Stimulated activated memory B cell treated with anti-CD40 and anti-IgM and Interleukin-4, amounts not matched to agents 10 μg/mL and 1 μg/mL and 100 μg/mL, for 72 hours (primary cell): ENCODE measurements at regions not wholly inside any gene's neighbourhood (a gene's known extent, or its start where the extent isn't known, plus 50 kb on each side); places are given as distances from the start of the nearest gene placed in this dataset.
"Not testable (repeated sequence)": the region's sequence is repeated elsewhere in the genome, so short reads cannot be mapped to it uniquely, and the experiment has no call there.

ENCODE experiments used
- ATAC-seq: fragments of 150-1000 bp; cut with Tn5 transposase; 2 replicates; pipeline ENCODE4 v1.10.0; 2021
- H3K27ac Mint-ChIP-seq: one replicate; pipeline ENCODE4 v1.8.0; 2022; ENCODE audit warnings: mild to moderate bottlenecking, mixed read lengths
- H3K27me3 Mint-ChIP-seq: one replicate; pipeline ENCODE4 v1.8.0; 2022; ENCODE audit warnings: mixed read lengths
- H3K36me3 Mint-ChIP-seq: one replicate; pipeline ENCODE4 v1.8.0; 2022; ENCODE audit warnings: mixed read lengths
- H3K4me1 Mint-ChIP-seq: one replicate; pipeline ENCODE4 v1.8.0; 2022; ENCODE audit warnings: mixed read lengths
- H3K4me3 Mint-ChIP-seq: one replicate; pipeline ENCODE4 v1.8.0; 2022; ENCODE audit warnings: mild to moderate bottlenecking, moderate library complexity, mixed read lengths
- H3K9me3 Mint-ChIP-seq: one replicate; pipeline ENCODE4 v1.8.0; 2022; ENCODE audit warnings: mixed read lengths

GRCh38 chr12:113533842-113534375 is 62.2 kb upstream of the LHX5 start:
- ATAC-seq, result no peak
- no peak overlapping the region for H3K27ac Mint-ChIP-seq
- H3K27me3 Mint-ChIP-seq, result peaks cover 18% of the 10 kb centered on the region
- no peaks in the 10 kb centered on the region for H3K36me3 Mint-ChIP-seq
- H3K9me3 Mint-ChIP-seq, result peaks cover 12% of the 10 kb centered on the region
- no peak overlapping the region for H3K4me3 Mint-ChIP-seq
- no peaks in the 10 kb centered on the region for H3K4me1 Mint-ChIP-seq

DNA sequence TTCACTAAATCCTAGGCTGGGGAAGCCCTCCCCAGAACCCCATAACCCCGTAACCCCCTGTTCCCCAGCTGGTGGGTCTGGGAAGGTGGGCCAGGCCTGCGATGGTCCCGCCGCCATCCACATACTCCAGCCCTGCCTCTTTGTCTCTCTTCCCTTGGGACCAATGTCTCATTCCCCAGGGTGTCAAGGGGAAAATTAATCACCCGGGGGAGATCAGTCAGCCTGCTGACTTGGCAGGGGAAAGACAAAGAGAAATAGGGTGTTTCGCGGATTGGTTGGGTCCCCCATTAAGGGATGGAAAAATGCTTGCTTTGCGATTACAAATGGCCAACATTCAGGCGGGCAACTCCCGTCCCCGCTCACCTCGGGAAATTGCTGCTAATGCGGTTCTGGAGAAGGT is 60.6 kb upstream of the LHX5 start:
- H3K27me3 Mint-ChIP-seq, result peaks cover 29% of the 10 kb centered on the region
- H3K27ac Mint-ChIP-seq, result no peak overlapping the region
- H3K36me3 Mint-ChIP-seq, result no peaks in the 10 kb centered on the region
- no peak for ATAC-seq
- H3K4me3 Mint-ChIP-seq, result no peak overlapping the region
- peaks cover 2% of the 10 kb centered on the region for H3K9me3 Mint-ChIP-seq
- no peaks in the 10 kb centered on the region for H3K4me1 Mint-ChIP-seq

DNA sequence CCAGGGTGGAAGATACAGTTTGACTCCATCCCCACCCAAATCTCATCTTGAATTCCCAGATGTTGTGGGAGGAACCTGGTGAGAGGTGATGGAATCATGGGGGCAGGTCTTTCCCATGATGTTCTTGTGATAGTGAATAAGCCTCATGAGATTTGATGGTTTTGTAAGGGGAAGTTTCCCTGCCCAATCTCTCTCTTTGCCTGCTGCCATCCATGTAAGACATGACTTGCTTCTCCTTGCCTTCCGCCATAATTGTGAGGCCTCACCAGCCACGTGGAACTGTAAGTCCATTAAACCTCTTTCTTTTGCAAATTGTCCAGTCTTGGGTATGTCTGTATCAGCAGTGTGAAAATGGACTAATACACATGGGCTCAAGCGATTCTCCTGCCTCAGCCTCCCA is 59.4 kb upstream of the LHX5 start:
- not testable (repeated sequence) for H3K4me3 Mint-ChIP-seq, H3K4me1 Mint-ChIP-seq, H3K27ac Mint-ChIP-seq, H3K36me3 Mint-ChIP-seq, ATAC-seq, H3K9me3 Mint-ChIP-seq
- H3K27me3 Mint-ChIP-seq, result peaks cover 34% of the 10 kb centered on the region

- peaks cover 2% of the 10 kb centered on the region for H3K9me3 Mint-ChIP-seq
- no peaks in the 10 kb centered on the region for H3K36me3 Mint-ChIP-seq
- no peaks in the 10 kb centered on the region for H3K4me1 Mint-ChIP-seq
- H3K4me3 Mint-ChIP-seq, result no peak overlapping the region
- no peak for ATAC-seq
- H3K27ac Mint-ChIP-seq, result no peak overlapping the region
- H3K27me3 Mint-ChIP-seq, result peaks cover 47% of the 10 kb centered on the region
Measured at GRCh38 chr12:113528606-113529293, 57.1 kb upstream of the LHX5 start.

GRCh38 chr12:113525066-113525465 is 53.4 kb upstream of the LHX5 start:
- H3K27me3 Mint-ChIP-seq, result peaks cover 72% of the 10 kb centered on the region

DNA sequence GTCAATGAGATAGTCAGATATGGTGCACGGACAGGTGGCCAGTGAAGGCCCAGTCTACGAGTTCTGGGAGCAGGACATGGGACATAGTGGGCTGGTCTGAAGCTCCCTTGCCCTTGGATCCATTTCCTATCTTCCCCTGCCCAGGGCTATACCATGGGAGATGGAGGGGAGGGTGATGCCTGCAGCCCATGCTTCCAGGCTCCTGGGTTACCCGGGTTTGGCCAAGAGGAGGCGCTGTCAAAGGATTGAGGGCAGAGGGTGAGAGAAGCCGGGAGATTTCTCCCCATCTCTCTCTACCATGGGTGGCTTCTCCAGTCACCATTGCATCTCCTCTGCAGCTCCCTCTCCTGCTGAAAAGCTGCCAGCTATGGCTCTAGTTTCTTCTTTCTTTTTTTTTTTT is 52.8 kb upstream of the LHX5 start:
- H3K27me3 Mint-ChIP-seq, result peaks cover 78% of the 10 kb centered on the region
- no peak overlapping the region for H3K27ac Mint-ChIP-seq
- no peaks in the 10 kb centered on the region for H3K36me3 Mint-ChIP-seq
- H3K4me3 Mint-ChIP-seq, result no peak overlapping the region
- H3K4me1 Mint-ChIP-seq, result no peaks in the 10 kb centered on the region
- no peaks in the 10 kb centered on the region for H3K9me3 Mint-ChIP-seq
- ATAC-seq, result no peak

More at GRCh38 chr12:113525066-113525465, 53.4 kb upstream of the LHX5 start:
- no peak overlapping the region for H3K27ac Mint-ChIP-seq
- ATAC-seq, result no peak
- no peaks in the 10 kb centered on the region for H3K36me3 Mint-ChIP-seq
- no peaks in the 10 kb centered on the region for H3K9me3 Mint-ChIP-seq
- no peaks in the 10 kb centered on the region for H3K4me1 Mint-ChIP-seq
- H3K4me3 Mint-ChIP-seq, result no peak overlapping the region

DNA sequence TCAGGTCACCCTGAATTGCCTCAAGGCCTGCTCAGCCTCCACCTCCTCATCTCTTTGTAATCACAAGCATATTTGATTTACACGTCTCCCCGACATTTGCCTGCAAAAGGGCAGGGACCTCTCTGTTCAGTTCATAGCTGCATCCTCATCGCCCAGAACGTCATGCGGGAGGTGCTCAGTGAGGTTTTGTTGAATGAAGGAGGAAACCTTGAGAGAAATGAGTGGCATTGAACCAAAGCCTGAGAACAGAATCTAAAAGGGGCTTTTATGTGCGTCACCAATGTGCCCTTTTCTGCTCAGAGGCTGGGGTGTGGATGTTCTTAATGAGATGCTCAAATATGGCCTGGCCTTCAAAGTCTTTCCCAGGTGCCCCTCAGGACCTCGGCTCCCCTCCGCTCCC is 50.0 kb upstream of the LHX5 start:
- Mint-ChIP-seq H3K36me3 (no peaks in the 10 kb centered on the region), H3K4me1 (no peaks in the 10 kb centered on the region), H3K27me3 (peaks cover 81% of the 10 kb centered on the region), H3K27ac (no peak overlapping the region), H3K4me3 (no peak overlapping the region), H3K9me3 (no peaks in the 10 kb centered on the region)
- no peak for ATAC-seq
